HFFc6 (cell line): ENCODE measurements at regions not wholly inside any gene's neighbourhood (a gene's known extent, or its start where the extent isn't known, plus 50 kb on each side); places are given as distances from the start of the nearest gene placed in this dataset.

Experiments
- DNase-seq: peaks from one replicate; pipeline ENCODE4 v3.0.0-alpha.2; 2018
- H3K27ac Mint-ChIP-seq: 2 replicates; pipeline ENCODE4 v1.8.0; 2020; ENCODE audit warnings: mild to moderate bottlenecking, mixed read lengths
- H3K27me3 Mint-ChIP-seq: 2 replicates; pipeline ENCODE4 v1.8.0; 2021; ENCODE audit warnings: mild to moderate bottlenecking, moderate library complexity, mixed read lengths; ENCODE audit not compliant: insufficient read depth
- H3K36me3 Mint-ChIP-seq: 2 replicates; pipeline ENCODE4 v1.8.0; 2021; ENCODE audit warnings: low read depth, mixed read lengths
- H3K4me1 Mint-ChIP-seq: 2 replicates; pipeline ENCODE4 v1.8.0; 2020; ENCODE audit warnings: low read depth, mixed read lengths
- H3K4me3 Mint-ChIP-seq: 2 replicates; pipeline ENCODE4 v1.8.0; 2020; ENCODE audit warnings: mild to moderate bottlenecking, moderate library complexity, mixed read lengths
- H3K9me3 Mint-ChIP-seq: 2 replicates; pipeline ENCODE4 v1.8.0; 2020; ENCODE audit warnings: mild to moderate bottlenecking, mixed read lengths
- TF ChIP-seq, protein P1 (sequence below): fragments of 200-600 bp; sonication (generic); IDR thresholded peaks from 2 replicates; pipeline ENCODE4 v1.5.0; 2021; ENCODE audit warnings: antibody characterized with exemption, mild to moderate bottlenecking

DNA sequence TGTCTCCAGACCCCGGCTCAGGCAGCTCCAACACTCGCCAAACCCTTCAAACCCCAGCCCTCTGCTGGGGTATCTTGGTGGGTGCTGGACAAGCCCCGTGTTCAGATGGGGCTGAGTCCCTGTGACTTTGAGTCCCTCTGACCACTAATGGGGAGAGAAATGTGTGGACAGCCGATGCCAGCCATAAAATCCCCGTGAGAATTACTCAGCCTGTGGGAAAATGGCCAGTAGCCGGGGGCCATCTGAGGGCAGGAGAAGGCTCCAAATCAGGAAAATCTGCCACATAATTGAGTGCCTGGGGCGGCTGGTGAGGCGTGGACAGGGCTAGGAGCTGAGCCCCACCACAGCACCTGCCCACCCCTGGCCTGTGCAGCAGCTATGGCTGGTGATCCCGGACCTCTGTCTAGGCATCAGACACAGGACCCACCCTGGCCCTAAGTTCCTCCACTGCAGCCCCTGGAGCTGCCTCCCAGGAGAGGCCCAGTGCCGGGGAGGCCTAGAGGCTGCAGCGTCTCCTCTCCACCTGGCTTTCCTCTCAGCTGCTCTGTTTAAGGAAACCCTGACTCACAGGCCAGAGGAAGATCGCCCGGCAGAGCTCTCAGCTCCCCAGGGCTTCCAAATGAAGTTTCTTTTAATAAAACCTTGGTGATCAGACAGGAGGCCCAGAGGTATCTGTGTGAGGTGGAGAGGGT, 53.7 kb upstream of the SLCO4A1 start:
- TF ChIP-seq, protein P1, sequence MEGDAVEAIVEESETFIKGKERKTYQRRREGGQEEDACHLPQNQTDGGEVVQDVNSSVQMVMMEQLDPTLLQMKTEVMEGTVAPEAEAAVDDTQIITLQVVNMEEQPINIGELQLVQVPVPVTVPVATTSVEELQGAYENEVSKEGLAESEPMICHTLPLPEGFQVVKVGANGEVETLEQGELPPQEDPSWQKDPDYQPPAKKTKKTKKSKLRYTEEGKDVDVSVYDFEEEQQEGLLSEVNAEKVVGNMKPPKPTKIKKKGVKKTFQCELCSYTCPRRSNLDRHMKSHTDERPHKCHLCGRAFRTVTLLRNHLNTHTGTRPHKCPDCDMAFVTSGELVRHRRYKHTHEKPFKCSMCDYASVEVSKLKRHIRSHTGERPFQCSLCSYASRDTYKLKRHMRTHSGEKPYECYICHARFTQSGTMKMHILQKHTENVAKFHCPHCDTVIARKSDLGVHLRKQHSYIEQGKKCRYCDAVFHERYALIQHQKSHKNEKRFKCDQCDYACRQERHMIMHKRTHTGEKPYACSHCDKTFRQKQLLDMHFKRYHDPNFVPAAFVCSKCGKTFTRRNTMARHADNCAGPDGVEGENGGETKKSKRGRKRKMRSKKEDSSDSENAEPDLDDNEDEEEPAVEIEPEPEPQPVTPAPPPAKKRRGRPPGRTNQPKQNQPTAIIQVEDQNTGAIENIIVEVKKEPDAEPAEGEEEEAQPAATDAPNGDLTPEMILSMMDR, result 0 out of 2 replicates have a peak, but pooled peaks have one; percentile 29
- no peaks in the 10 kb centered on the region for H3K36me3 Mint-ChIP-seq
- peak; percentile 29 for DNase-seq
- peak overlapping the region; percentile 28 for H3K4me3 Mint-ChIP-seq
- H3K4me1 Mint-ChIP-seq, result peaks cover 38% of the 10 kb centered on the region
- H3K27ac Mint-ChIP-seq, result peak overlapping the region; percentile 69
- peaks cover 8% of the 10 kb centered on the region for H3K27me3 Mint-ChIP-seq
- 0 out of 2 replicates have a peak, but pooled peaks cover 3% of the 10 kb centered on the region for H3K9me3 Mint-ChIP-seq

DNA sequence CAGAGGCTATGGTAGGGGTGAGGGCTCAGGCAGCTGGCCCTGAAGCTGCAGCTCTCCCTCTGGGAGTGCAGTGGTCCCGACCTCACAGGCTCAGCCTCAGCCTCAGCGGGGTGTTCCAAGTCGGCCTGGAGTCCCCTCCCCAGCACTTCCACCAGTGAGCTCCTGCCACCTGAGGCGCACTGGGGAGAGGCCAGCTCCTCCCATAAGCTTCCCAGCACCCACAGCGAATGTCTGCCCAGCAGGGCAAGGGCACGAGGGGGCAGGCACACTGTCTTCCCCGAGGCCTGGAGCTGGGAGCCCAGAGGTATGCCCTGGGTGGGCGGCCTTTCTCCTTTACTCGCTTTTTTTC, 53.2 kb upstream of the SLCO4A1 start:
- 0 out of 2 replicates have a peak, but pooled peaks cover 3% of the 10 kb centered on the region for H3K9me3 Mint-ChIP-seq
- H3K36me3 Mint-ChIP-seq, result no peaks in the 10 kb centered on the region
- TF ChIP-seq, protein P1, result no peak
- peak overlapping the region; percentile 28; the same call in 1 of the 2 replicates for H3K4me3 Mint-ChIP-seq
- H3K4me1 Mint-ChIP-seq, result peaks cover 38% of the 10 kb centered on the region
- no peak for DNase-seq
- peak overlapping the region; percentile 69 for H3K27ac Mint-ChIP-seq
- peaks cover 5% of the 10 kb centered on the region for H3K27me3 Mint-ChIP-seq

DNA sequence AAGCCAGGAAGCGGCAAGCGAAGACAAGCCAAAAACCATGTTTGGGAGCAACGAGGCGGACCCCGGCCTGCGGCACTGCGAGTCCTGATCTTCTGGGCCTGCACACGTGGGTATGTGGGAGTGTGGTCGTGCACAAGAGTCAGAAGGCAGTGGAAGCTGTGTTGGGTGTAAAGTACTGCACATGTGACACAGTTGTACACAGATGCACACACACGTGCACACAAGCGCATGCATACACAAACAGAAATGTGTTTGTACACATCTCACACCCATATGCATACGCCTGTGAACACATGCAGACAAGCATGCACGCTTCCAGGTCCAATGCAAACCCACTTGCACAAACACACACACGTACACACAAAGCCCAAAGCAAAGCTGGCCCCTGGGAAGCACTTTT, 52.6 kb upstream of the SLCO4A1 start:
- DNase-seq, result no peak
- 0 out of 2 replicates have a peak, but pooled peaks cover 3% of the 10 kb centered on the region for H3K9me3 Mint-ChIP-seq
- TF ChIP-seq, protein P1, result no peak
- no peak overlapping the region for H3K27ac Mint-ChIP-seq
- H3K27me3 Mint-ChIP-seq, result peaks cover under 1% of the 10 kb centered on the region
- H3K4me1 Mint-ChIP-seq, result peaks cover 38% of the 10 kb centered on the region
- no peak overlapping the region for H3K4me3 Mint-ChIP-seq
- H3K36me3 Mint-ChIP-seq, result no peaks in the 10 kb centered on the region

DNA sequence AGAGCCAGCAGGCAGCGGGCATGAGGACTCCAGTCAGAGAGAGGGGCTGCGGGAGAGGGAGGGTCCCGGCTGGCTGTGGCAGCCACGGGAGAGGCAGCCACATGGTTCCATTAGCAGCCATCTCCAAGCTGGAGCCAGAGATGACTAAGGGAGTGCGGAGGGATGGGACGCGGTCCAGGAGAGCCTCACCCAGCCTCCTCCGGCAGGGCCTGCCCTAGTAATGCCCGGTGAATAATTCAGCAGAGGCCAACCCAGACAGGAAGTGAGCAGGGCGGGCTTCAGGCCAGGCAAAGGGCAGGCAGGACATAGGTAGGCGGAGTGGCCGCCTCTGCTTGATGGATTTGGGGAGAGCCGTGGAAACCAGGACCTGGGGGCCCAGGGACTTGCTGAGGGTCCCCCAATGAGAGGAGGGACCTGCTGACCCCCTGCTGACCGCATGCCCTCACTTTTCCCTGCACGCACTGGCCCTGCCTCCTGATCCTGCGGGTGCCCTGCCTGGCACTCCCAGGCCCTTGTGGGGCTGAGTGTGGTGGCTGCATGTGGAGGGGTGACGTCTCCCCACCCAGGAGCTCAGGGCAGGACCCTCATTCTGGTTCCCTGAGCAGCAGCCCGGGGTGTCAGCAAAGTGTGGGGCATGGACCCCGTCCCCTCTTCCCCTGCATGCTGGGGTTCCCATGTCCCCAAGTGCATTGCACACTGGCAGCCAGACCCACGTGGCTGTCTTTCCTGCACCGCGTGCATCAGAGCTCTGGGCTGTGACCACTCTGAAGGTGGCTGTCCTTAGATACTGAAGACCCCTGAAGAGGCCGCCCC, 51.8 kb upstream of the SLCO4A1 start:
- Mint-ChIP-seq H3K27ac (peak overlapping the region; percentile 43; the same call in 1 of the 2 replicates), H3K27me3 (peaks cover 1% of the 10 kb centered on the region; the same call in 1 of the 2 replicates), H3K4me1 (peaks cover 45% of the 10 kb centered on the region), H3K9me3 (0 out of 2 replicates have a peak, but pooled peaks cover 3% of the 10 kb centered on the region), H3K4me3 (no peak overlapping the region), H3K36me3 (no peaks in the 10 kb centered on the region; the same call in 1 of the 2 replicates)
- TF ChIP-seq, protein P1, result no peak
- DNase-seq, result peak; percentile 87

DNA sequence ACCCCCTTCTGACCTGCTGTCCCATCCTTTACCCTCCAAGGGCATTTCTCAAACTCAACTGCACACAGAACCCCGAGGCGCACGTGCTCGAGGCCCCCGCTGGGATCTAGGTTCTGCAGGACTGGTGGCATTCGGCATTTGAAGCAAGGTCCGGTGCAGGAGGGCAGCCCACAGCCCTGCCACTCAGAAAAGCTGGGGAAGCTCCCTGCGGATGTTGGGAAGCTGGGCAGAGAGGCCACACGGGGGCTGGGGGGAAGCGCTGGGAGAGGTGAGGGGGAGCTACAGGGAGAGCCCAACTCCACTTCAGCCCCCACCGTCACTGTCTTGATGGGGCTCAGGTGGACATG, 51.2 kb upstream of the SLCO4A1 start:
- Mint-ChIP-seq H3K4me1 (peaks cover 48% of the 10 kb centered on the region), H3K4me3 (no peak overlapping the region), H3K9me3 (0 out of 2 replicates have a peak, but pooled peaks cover 3% of the 10 kb centered on the region), H3K36me3 (no peaks in the 10 kb centered on the region; the same call in 1 of the 2 replicates), H3K27ac (no peak overlapping the region; the same call in 1 of the 2 replicates), H3K27me3 (peaks cover 1% of the 10 kb centered on the region)
- no peak for DNase-seq
- TF ChIP-seq, protein P1, result no peak
